IPS-20b (cell line): ENCODE measurements at regions not wholly inside any gene's neighbourhood (a gene's known extent, or its start where the extent isn't known, plus 50 kb on each side); places are given as distances from the start of the nearest gene placed in this dataset.

Experiments used
- H3K27ac ChIP-seq: one replicate; pipeline ENCODE4 v1.5.1; 2013; ENCODE audit warnings: low read length
- H3K27me3 ChIP-seq: 2 replicates; pipeline ENCODE4 v1.6.1; 2013; ENCODE audit warnings: mild to moderate bottlenecking, low read length, inconsistent platforms; ENCODE audit not compliant: insufficient read depth
- H3K36me3 ChIP-seq: 2 replicates; pipeline ENCODE4 v1.6.1; 2013; ENCODE audit warnings: low read depth, mild to moderate bottlenecking, inconsistent platforms, low read length, moderate library complexity; ENCODE audit not compliant: insufficient read depth
- H3K4me1 ChIP-seq: 2 replicates; pipeline ENCODE4 v1.6.1; 2013; ENCODE audit warnings: mild to moderate bottlenecking, control low read depth, inconsistent platforms, low read length, moderate library complexity; ENCODE audit not compliant: insufficient read depth
- H3K4me3 ChIP-seq: 2 replicates; pipeline ENCODE4 v1.5.1; 2013; ENCODE audit warnings: mild to moderate bottlenecking, low read length, inconsistent platforms
- H3K9ac ChIP-seq: 2 replicates; pipeline ENCODE4 v1.6.1; 2013; ENCODE audit warnings: low read depth, mild to moderate bottlenecking, inconsistent platforms, low read length, moderate library complexity
- H3K9me3 ChIP-seq: 2 replicates; pipeline ENCODE4 v1.6.1; 2013; ENCODE audit warnings: mild to moderate bottlenecking, low read depth, low read length, inconsistent platforms; ENCODE audit not compliant: insufficient read depth

GRCh38 chr20:22502731-22503191 lies 81.6 kb downstream of the FOXA2 start:
- Histone ChIP-seq H3K27me3 (peaks cover 14% of the 10 kb centered on the region; the same call in 1 of the 2 replicates), H3K4me1 (no peaks in the 10 kb centered on the region), H3K9ac (no peak overlapping the region), H3K36me3 (no peaks in the 10 kb centered on the region), H3K27ac (no peak overlapping the region), H3K9me3 (no peaks in the 10 kb centered on the region), H3K4me3 (no peak overlapping the region)

GRCh38 chr20:22501566-22502344 lies 82.6 kb downstream of the FOXA2 start:
- H3K27ac ChIP-seq = no peak overlapping the region
- peaks cover 14% of the 10 kb centered on the region; the same call in 1 of the 2 replicates for H3K27me3 ChIP-seq
- no peaks in the 10 kb centered on the region for H3K9me3 ChIP-seq
- H3K36me3 ChIP-seq = no peaks in the 10 kb centered on the region
- no peak overlapping the region for H3K9ac ChIP-seq
- H3K4me1 ChIP-seq = no peaks in the 10 kb centered on the region
- H3K4me3 ChIP-seq = no peak overlapping the region

GRCh38 chr20:22501034-22501433 lies 83.3 kb downstream of the FOXA2 start:
- no peaks in the 10 kb centered on the region for H3K9me3 ChIP-seq
- no peaks in the 10 kb centered on the region for H3K4me1 ChIP-seq
- no peaks in the 10 kb centered on the region for H3K36me3 ChIP-seq
- H3K27ac ChIP-seq = no peak overlapping the region
- H3K27me3 ChIP-seq = peaks cover 14% of the 10 kb centered on the region; the same call in 1 of the 2 replicates
- H3K4me3 ChIP-seq = no peak overlapping the region
- no peak overlapping the region for H3K9ac ChIP-seq

DNA sequence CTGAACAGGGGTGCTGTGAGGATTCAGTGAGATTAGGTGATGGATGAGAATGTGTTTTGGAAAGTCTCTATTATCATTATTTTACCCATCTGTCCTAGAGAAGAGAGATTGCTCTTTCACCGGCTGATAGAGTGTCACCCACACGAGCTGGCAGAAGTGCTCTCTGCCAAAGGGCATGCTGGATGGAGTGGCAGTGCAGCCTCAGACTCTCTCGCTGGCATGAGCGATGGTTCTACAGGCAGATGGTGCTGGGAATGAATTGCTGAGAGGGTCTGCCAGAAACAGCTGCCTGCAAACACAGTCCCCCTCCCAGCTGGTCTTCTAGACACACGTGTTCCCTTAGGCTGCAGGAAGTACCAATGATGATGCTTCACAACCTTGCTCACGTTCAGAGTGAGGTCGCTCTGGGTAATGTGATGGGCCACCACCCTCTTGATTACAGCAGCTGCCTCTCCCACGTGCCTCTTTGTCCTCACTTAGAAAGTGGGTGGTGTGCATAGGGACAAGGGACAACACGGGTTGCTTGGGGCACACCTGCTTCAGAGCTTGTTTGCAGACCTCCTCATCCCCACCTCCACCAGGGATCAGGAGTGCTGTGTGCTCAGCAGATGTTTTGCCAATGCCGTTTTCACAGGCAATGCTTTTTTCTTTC lies 84.7 kb downstream of the FOXA2 start:
- H3K27ac ChIP-seq = no peak overlapping the region

DNA sequence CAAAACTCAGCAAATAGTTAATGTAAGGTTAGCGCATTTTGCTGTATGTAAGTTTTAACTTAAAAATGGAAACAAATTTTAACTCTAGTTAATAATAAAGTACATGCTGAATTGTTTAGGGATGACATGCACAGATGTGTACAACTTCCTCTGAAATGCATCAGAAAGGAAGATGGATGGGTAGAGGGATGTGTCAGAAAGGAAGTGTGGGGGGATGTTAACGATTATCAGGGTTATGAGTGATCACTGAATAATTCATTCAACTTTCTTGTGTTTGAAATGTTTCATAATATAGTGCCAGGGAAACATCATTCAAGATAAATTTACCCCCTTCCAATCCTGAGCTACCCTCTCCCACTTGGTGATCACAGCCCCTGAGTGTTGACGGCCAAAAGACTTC lies 87.6 kb downstream of the FOXA2 start:
- H3K4me3 ChIP-seq = no peak overlapping the region
- no peaks in the 10 kb centered on the region for H3K36me3 ChIP-seq
- H3K9me3 ChIP-seq = no peaks in the 10 kb centered on the region
- no peaks in the 10 kb centered on the region; the same call in 1 of the 2 replicates for H3K4me1 ChIP-seq
- peaks cover 10% of the 10 kb centered on the region; the same call in 1 of the 2 replicates for H3K27me3 ChIP-seq
- no peak overlapping the region for H3K9ac ChIP-seq
- no peak overlapping the region for H3K27ac ChIP-seq

More for the DNA sequence above, 84.7 kb downstream of the FOXA2 start:
- H3K9ac ChIP-seq = no peak overlapping the region
- H3K36me3 ChIP-seq = no peaks in the 10 kb centered on the region
- H3K4me3 ChIP-seq = no peak overlapping the region
- H3K27me3 ChIP-seq = peaks cover 14% of the 10 kb centered on the region; the same call in 1 of the 2 replicates
- H3K4me1 ChIP-seq = no peaks in the 10 kb centered on the region; the same call in 1 of the 2 replicates
- H3K9me3 ChIP-seq = no peaks in the 10 kb centered on the region

- Histone ChIP-seq H3K27me3 (peaks cover 4% of the 10 kb centered on the region; the same call in 1 of the 2 replicates), H3K4me3 (no peak overlapping the region), H3K9me3 (no peaks in the 10 kb centered on the region), H3K36me3 (no peaks in the 10 kb centered on the region), H3K4me1 (no peaks in the 10 kb centered on the region; the same call in 1 of the 2 replicates), H3K9ac (no peak overlapping the region), H3K27ac (no peak overlapping the region)
These were observed 88.6 kb downstream of the FOXA2 start for GRCh38 chr20:22495789-22496188.

- Histone ChIP-seq H3K27ac (no peak overlapping the region), H3K9ac (no peak overlapping the region), H3K9me3 (no peaks in the 10 kb centered on the region), H3K36me3 (no peaks in the 10 kb centered on the region), H3K4me1 (no peaks in the 10 kb centered on the region; the same call in 1 of the 2 replicates), H3K27me3 (peaks cover 4% of the 10 kb centered on the region; the same call in 1 of the 2 replicates), H3K4me3 (no peak overlapping the region)
These were observed 89.2 kb downstream of the FOXA2 start for GRCh38 chr20:22495172-22495571.

- no peak overlapping the region for H3K27ac ChIP-seq
- no peaks in the 10 kb centered on the region for H3K36me3 ChIP-seq
- H3K27me3 ChIP-seq = 0 out of 2 replicates have a peak, but pooled peaks cover 5% of the 10 kb centered on the region
- no peaks in the 10 kb centered on the region for H3K9me3 ChIP-seq
- no peak overlapping the region for H3K4me3 ChIP-seq
- H3K9ac ChIP-seq = no peak overlapping the region
- H3K4me1 ChIP-seq = no peaks in the 10 kb centered on the region; the same call in 1 of the 2 replicates
These were observed 91.9 kb downstream of the FOXA2 start for GRCh38 chr20:22492497-22492896.

DNA sequence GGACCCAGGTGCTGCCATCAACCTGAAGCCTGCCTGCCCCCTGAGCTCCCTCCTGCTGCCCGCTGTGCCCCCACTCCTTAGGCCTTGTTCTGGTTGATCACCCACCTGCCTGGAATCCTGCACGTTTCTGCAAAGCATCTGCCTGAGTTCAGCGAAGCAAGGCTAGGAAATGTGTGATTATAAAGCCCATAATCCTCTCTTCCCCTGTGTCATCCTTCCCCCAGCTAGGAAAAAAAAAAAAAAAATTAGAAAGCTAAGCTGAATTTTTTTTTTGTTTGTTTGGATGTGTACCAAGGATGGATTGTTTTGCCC lies 93.2 kb downstream of the FOXA2 start:
- Histone ChIP-seq H3K36me3 (no peaks in the 10 kb centered on the region), H3K27me3 (0 out of 2 replicates have a peak, but pooled peaks cover 5% of the 10 kb centered on the region), H3K4me3 (no peak overlapping the region), H3K9me3 (no peaks in the 10 kb centered on the region), H3K27ac (no peak overlapping the region), H3K4me1 (no peaks in the 10 kb centered on the region; the same call in 1 of the 2 replicates), H3K9ac (no peak overlapping the region)

DNA sequence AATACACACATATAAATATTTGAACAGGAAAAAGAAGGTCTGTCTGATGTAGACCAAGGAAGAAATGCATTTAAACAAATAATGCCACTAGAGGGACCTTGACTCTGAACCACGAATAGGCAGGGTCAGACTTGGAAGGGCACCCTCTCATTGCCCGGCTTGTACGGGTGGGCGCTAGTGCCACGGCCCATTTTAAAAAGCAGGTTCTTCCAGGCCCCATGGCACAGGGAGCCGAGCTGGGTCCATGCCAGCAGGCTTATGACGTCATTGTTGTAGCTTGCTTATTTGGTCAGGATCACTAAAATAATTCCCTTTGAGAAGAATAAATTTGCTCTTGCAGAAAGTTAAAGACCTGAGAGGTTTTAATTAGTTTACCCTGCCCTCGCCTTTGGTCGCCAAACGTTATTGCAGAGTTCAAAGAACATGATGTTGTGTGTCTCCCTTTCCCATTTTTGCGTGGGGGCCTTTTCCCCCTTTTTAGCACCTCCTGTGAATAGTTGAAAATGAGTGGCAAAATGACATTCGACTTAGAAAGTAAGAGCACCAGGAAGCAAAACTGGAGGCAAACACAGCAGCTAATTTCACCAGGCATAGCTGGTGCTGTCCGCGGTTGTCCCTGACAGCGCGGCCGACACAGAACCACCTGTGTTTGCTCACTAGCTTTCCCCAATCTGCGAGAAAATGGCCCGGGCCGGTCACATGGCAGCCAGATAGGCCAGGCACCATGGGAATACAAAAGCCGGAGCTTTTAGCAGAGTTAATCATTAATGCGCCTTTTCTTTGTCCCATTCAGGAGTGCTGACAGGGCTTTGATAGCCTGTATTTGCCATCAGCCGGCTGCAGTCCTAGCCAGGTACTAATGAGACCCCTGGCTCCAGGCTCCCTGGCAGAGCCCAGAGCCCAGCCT lies 93.8 kb downstream of the FOXA2 start:
- Histone ChIP-seq H3K4me1 (no peaks in the 10 kb centered on the region; the same call in 1 of the 2 replicates), H3K9me3 (no peaks in the 10 kb centered on the region), H3K9ac (no peak overlapping the region), H3K27me3 (0 out of 2 replicates have a peak, but pooled peaks cover 5% of the 10 kb centered on the region), H3K27ac (no peak overlapping the region), H3K36me3 (no peaks in the 10 kb centered on the region), H3K4me3 (no peak overlapping the region)

- Histone ChIP-seq H3K9ac (no peak overlapping the region), H3K27ac (no peak overlapping the region), H3K4me3 (no peak overlapping the region), H3K4me1 (no peaks in the 10 kb centered on the region; the same call in 1 of the 2 replicates), H3K36me3 (no peaks in the 10 kb centered on the region), H3K27me3 (0 out of 2 replicates have a peak, but pooled peaks cover 5% of the 10 kb centered on the region), H3K9me3 (no peaks in the 10 kb centered on the region)
These were observed 94.6 kb downstream of the FOXA2 start for GRCh38 chr20:22489626-22490286.
